ENCODE measurements at regions not wholly inside any gene's neighbourhood (a gene's known extent, or its start where the extent isn't known, plus 50 kb on each side); places are given as distances from the start of the nearest gene placed in this dataset.
"Not testable (repeated sequence)": the region's sequence is repeated elsewhere in the genome, so short reads cannot be mapped to it uniquely, and the experiment has no call there.

DNA sequence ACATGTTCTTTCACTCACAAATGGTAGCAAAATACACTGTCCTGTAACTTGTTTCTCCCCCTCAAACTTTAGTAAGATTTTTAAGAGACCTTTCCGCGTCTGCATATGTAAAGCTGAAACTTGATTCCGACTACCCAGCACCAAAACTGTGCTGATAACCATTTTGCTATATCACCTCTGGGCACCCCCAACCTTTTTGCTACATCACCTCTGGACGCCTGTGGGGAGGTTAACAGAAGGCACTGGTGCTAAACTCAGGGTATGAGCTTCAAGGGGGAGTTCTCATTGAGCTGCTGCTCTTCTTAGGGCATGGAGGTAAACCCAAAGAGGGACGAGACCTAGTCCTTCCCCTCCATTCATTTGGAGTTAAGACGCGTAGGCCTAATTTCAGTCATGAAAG is 67.6 kb upstream of the NFE2L3 start:
- intact Hi-C loops (cut with DNase I; ENCODE audit: low total_unique reads), result no loop called here

DNA sequence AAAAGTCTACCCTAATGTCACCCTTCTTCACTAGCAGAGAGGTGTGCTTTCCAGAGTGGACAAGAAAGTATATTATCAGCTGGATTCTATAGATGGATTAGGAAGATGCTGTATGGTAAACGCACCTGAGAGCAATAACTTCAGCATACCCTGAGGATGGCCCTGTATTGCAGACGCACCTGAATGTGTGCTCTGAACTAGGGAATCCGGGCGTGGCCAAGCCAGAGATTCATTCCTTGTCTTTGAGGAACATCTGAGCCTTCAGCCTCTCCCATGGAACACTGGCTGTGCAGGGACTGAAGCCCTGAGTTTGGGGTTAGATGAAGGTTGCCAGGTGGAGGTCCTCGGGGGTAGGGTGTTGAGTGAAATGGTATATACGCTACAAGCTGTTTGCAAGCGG is 66.2 kb upstream of the NFE2L3 start:
- in situ Hi-C loops (cut with MboI; ENCODE audit: low sequenced_read_pairs in 4 of 4), result loop anchor here in 2 of 4 donors (25.0 kb wide), 1 partner anchor 577 kb away; no protein-coding TSS in a partner anchor
- H3K4me1 ChIP-seq, result no peaks in the 10 kb centered on the region
- H3K36me3 ChIP-seq, result no peaks in the 10 kb centered on the region
- no peak for DNase-seq
- TF ChIP-seq, protein P1, sequence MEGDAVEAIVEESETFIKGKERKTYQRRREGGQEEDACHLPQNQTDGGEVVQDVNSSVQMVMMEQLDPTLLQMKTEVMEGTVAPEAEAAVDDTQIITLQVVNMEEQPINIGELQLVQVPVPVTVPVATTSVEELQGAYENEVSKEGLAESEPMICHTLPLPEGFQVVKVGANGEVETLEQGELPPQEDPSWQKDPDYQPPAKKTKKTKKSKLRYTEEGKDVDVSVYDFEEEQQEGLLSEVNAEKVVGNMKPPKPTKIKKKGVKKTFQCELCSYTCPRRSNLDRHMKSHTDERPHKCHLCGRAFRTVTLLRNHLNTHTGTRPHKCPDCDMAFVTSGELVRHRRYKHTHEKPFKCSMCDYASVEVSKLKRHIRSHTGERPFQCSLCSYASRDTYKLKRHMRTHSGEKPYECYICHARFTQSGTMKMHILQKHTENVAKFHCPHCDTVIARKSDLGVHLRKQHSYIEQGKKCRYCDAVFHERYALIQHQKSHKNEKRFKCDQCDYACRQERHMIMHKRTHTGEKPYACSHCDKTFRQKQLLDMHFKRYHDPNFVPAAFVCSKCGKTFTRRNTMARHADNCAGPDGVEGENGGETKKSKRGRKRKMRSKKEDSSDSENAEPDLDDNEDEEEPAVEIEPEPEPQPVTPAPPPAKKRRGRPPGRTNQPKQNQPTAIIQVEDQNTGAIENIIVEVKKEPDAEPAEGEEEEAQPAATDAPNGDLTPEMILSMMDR (IDR thresholded peaks at IDR 0.05 in 4 of 5, conservative IDR thresholded peaks at IDR 0.05 in 1 of 5), result no peak
- no peak for TF ChIP-seq POLR2A (IDR thresholded peaks at IDR 0.05)
- no peak overlapping the region for H3K27ac ChIP-seq
- ATAC-seq, result no peak
- H3K27me3 ChIP-seq, result no peaks in the 10 kb centered on the region
- H3K4me3 ChIP-seq, result no peak overlapping the region
- H3K9me3 ChIP-seq, result no peaks in the 10 kb centered on the region
- intact Hi-C loops (cut with DNase I; ENCODE audit: low total_unique reads), result no loop called here

More for the DNA sequence above, 67.6 kb upstream of the NFE2L3 start:
- in situ Hi-C loops (cut with MboI; ENCODE audit: low sequenced_read_pairs in 4 of 4), result loop anchor here in 2 of 4 donors (25.0 kb wide), 1 partner anchor 578 kb away; no protein-coding TSS in a partner anchor
- no peak for DNase-seq
- peaks cover 0 to 7% (median 4%) of the 10 kb centered on the region in 3 donors for H3K27me3 ChIP-seq
- ATAC-seq, result no peak
- no peak for TF ChIP-seq POLR2A (IDR thresholded peaks at IDR 0.05)
- TF ChIP-seq, protein P1 (IDR thresholded peaks at IDR 0.05 in 4 of 5, conservative IDR thresholded peaks at IDR 0.05 in 1 of 5), result no peak
- H3K36me3 ChIP-seq, result no peaks in the 10 kb centered on the region
- H3K4me1 ChIP-seq, result no peaks in the 10 kb centered on the region
- H3K27ac ChIP-seq, result no peak overlapping the region
- H3K9me3 ChIP-seq, result no peaks in the 10 kb centered on the region
- no peak overlapping the region for H3K4me3 ChIP-seq

DNA sequence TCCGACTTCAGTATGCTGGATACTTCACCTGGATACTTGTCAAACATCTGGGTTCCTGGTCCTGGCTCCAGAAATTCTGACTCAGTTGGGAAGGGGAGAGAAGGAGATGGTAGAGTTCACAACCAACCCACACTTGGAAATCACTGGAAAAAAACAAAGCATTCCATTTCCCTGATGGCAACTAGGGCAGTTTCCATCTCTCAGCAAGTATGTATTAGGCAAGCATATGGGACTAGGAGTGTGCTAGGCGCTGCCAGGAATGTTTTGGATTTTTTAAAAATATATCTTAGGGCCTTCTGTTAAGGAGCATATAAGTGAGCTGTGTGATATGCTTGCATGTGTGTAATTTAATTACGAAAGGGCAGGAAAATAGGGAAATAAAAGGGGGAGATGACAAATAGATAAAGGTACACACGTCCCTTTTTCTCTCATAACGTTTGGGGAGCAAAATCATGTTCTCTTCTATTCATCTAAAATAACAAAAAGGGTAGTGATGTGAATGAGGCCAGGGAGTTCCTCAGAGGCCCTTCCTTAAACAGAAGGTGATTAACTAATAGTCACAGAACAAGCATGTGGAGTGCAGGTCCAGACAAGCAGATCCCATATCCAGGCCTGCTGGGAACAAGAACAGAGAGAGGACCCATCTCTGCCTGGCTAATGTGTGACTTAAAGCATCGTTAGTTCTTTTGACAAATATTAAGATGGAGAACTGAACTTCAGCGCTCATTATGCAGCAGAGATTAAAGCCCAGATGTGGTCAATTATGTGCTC is 64.5 kb upstream of the NFE2L3 start:
- DNase-seq (no peak), ATAC-seq (no peak)
- no peak overlapping the region for H3K4me3 ChIP-seq
- no peaks in the 10 kb centered on the region for H3K9me3 ChIP-seq
- no peak overlapping the region for H3K27ac ChIP-seq
- H3K36me3 ChIP-seq, result no peaks in the 10 kb centered on the region
- no peaks in the 10 kb centered on the region for H3K27me3 ChIP-seq
- no peaks in the 10 kb centered on the region for H3K4me1 ChIP-seq
- in situ Hi-C loops (cut with MboI; ENCODE audit: low sequenced_read_pairs in 4 of 4), result loop anchor here in 2 of 4 donors (25.0 kb wide), 1 partner anchor 575 kb away; no protein-coding TSS in a partner anchor
- no peak for TF ChIP-seq POLR2A (IDR thresholded peaks at IDR 0.05)
- intact Hi-C loops (cut with DNase I; ENCODE audit: low total_unique reads), result no loop called here

DNA sequence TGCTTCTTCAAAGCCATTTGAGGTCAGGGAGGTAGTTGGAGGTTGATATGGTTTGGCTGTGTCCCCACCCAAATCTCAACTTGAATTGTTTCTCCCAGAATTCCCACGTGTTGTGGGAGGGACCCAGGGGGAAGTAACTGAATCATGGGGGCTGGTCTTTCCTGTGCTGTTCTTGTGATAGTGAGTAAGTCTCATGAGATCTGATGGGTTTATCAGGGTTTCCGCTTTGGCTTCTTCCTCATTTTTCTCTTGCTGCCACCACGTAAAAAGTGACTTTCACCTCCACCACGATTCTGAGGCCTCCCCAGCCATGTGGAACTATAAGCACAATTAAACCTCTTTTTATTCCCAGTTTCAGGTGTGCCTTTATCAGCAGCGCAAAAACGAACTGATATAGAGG is 62.5 kb upstream of the NFE2L3 start:
- H3K4me1 ChIP-seq; H3K27me3 ChIP-seq; H3K9me3 ChIP-seq; DNase-seq; intact Hi-C loops (cut with DNase I; ENCODE audit: low total_unique reads); H3K4me3 ChIP-seq; H3K27ac ChIP-seq; H3K36me3 ChIP-seq; ATAC-seq: not testable (repeated sequence)
- in situ Hi-C loops (cut with MboI; ENCODE audit: low sequenced_read_pairs in 4 of 4), result loop anchor here in 2 of 4 donors (25.0 kb wide), 1 partner anchor 573 kb away; no protein-coding TSS in a partner anchor

DNA sequence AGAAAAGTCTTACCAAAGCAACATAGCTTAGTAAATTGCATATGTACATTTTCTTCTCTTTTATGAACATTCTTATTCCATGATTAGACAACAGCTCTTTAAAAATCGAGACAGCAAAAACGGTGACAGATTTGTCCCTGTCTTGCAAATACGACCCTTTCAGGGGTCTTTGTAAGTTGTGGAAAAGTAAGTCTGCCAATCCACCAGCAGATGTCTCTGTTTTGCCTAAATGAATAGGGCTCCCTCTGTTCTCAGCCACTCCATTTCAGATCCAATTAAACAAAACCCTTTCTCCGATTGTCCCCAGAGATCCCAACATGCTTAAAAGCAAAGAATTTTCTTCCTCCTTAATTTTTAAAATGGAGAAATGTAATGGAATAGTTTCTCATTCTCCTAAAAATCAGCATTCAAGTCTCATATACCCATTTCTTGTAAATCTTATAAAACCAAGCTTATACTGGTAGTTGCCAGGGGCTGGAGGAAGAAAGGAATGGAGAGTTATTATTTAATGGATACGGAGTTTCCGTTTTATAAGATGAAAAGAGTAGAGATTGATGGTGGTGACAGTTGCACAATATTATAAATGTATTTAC is 61.0 kb upstream of the NFE2L3 start:
- Histone ChIP-seq H3K36me3 (no peaks in the 10 kb centered on the region), H3K27me3 (no peaks in the 10 kb centered on the region), H3K27ac (no peak overlapping the region), H3K4me1 (no peaks in the 10 kb centered on the region), H3K9me3 (no peaks in the 10 kb centered on the region), H3K4me3 (no peak overlapping the region)
- DNase-seq (no peak), ATAC-seq (no peak)
- no peak for TF ChIP-seq POLR2A (IDR thresholded peaks at IDR 0.05)
- TF ChIP-seq, protein P1 (IDR thresholded peaks at IDR 0.05 in 4 of 5, conservative IDR thresholded peaks at IDR 0.05 in 1 of 5), result peak; percentile 33 to 58 (median 50)
- intact Hi-C loops (cut with DNase I; ENCODE audit: low total_unique reads) (loop anchor here (1.0 to 10.0 kb wide), 3 partner anchors 104 to 574 kb away; no protein-coding TSS in a partner anchor), in situ Hi-C loops (cut with MboI; ENCODE audit: low sequenced_read_pairs in 4 of 4) (loop anchor here (5.0 to 25.0 kb wide), 4 partner anchors 104 to 571 kb away; no protein-coding TSS in a partner anchor)

Data from gastrocnemius medialis (tissue), 4 donors.